ENCODE measurements at regions not wholly inside any gene's neighbourhood (a gene's known extent, or its start where the extent isn't known, plus 50 kb on each side); places are given as distances from the start of the nearest gene placed in this dataset.
A peak's percentile ranks its signal among the peaks of the same experiment; 100 is the strongest.
"Not testable (repeated sequence)": the region's sequence is repeated elsewhere in the genome, so short reads cannot be mapped to it uniquely, and the experiment has no call there.

DNA sequence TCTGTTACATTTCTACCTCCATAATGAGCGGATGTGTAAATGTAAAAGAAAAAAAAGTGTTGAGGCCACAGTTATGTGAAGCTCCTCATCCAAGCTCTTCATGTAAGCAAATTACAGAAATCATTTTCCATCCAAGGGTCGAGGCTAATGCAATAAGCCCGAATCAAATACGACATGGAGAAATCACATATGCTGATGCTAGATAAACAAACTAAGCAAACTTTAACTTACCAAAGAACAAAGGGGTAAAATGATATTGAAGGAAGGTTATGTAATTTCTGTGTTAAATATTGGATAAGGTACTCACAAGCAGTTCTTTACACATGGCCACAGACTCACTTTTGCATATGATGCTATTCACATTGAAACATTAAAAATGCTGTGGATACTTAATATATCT is 310.2 kb upstream of the ID2 start:
- no peak for DNase-seq

GRCh38 chr2:8374782-8375181 is 307.1 kb upstream of the ID2 start:
- DNase-seq, result no peak

DNA sequence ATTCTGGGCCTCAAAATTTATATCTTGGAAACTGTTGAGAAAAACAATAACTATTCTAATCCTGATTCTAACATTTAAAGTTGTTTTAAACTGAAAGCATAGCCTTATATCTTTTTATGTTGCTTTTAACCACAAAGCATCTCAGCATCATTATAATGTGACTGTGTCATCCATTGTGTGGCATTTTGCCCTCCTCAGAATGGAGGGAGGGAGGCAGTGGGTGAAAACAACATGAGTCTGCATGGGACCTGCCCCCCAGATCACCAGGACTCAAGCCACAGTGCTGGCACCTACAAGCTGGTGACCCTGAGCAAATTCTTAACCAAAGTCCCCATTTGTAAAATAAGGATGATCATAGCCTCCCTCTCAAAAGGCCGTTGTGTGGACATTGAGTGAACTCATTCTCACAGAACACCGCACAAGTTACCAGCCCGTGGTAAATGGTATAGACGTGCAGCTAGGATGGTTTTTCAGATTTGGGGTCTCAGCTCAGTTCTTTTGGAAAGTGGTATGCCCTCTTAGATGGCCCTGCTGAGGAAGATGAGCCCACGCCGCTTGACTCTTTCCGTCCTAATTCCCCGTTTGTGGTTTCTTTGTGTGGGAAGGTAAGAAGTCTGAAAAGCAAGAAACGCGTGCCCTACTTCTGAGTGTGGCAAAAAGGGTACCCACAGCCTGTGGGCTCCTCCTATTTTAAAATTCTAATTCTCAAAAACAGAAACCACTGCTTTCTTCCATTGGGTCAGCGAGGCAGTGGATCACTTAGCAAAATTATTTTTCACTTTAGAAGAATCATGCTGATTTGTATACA is 305.0 kb upstream of the ID2 start:
- peak; percentile 2 for DNase-seq

DNA sequence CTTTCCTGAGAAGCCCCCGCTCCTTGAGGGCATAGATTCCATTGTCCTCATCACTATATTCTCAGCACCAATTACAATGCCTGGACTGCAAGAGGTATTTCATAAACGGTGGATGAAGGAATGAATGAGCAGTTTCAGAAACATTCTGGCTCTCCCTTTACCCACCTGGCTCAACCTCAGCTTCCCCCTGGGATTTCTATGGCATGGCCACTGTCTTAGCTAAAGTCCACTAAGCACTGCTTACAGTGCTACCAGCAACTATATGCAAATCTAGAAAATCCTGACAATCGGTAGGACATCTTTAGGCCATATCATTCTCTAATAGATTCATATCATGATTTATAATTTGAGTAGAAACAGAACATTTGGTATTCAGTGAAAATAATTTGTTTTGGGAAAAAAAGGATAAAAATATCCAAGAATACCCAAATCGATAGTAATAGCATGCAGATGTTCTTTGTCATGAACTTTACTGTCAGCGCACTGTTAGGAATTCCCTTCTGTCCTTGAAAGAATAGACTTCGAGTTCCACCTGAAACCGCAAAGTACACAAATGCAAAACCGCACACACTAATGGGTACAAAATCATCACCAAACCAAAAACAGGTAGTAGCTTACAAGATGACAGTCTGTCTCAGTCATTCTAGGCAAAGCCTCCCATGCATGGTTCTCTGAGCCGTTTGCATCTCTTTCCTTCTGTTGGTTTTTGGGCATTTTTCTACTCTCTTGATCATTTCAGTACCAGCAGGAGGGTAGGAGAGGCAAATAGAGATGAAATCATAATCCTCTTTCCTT is 303.6 kb upstream of the ID2 start:
- peak; percentile 4 for DNase-seq

- DNase-seq, result no peak
Measured at GRCh38 chr2:8379128-8379527, 302.7 kb upstream of the ID2 start.

GRCh38 chr2:8379549-8379948 is 302.3 kb upstream of the ID2 start:
- DNase-seq, result no peak

- no peak for DNase-seq
Measured at GRCh38 chr2:8380026-8380425, 301.8 kb upstream of the ID2 start.

- no peak for DNase-seq
Measured at GRCh38 chr2:8380566-8380965, 301.3 kb upstream of the ID2 start.

DNA sequence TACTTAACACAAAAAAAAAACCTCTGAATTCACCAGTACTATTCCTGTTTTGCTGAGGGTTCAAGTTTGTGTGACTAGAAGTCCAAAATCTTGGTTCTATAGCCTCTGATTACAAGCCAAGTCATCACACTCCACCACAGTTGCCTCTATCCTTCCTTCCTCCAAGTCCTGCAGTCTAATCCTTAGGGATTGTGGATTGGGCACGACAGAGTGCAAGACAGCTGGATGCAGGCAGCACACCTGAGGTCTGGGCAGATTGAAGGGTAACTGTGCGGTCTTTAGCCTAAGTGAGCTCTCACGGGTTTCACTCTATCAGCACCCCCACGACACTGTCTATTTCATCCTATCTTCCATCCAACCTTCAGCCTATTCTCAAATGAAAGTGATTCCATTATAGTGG is 299.4 kb upstream of the ID2 start:
- DNase-seq, result no peak

- DNase-seq, result not testable (repeated sequence)
Measured at GRCh38 chr2:8386748-8387147, 295.1 kb upstream of the ID2 start.

DNA sequence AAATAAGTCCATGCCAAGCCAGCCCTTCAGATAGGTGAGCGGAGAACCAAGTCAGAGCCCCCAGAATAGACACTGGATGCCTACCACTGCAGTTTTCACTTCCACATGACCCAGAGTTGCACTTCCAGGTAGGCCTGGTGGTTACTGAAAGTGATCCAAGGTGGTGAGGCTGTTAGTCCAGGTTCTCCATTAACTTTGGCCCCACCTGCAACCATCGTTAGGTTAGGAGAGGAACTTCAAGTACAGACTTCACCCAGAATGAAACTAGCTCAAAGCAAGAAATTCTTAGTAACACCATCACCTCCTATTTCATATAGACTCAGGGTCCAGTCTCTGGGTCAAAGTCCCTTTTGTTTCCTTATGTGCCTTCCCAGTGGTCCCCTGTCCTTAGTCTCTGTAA is 293.1 kb upstream of the ID2 start:
- DNase-seq, result no peak

DNA sequence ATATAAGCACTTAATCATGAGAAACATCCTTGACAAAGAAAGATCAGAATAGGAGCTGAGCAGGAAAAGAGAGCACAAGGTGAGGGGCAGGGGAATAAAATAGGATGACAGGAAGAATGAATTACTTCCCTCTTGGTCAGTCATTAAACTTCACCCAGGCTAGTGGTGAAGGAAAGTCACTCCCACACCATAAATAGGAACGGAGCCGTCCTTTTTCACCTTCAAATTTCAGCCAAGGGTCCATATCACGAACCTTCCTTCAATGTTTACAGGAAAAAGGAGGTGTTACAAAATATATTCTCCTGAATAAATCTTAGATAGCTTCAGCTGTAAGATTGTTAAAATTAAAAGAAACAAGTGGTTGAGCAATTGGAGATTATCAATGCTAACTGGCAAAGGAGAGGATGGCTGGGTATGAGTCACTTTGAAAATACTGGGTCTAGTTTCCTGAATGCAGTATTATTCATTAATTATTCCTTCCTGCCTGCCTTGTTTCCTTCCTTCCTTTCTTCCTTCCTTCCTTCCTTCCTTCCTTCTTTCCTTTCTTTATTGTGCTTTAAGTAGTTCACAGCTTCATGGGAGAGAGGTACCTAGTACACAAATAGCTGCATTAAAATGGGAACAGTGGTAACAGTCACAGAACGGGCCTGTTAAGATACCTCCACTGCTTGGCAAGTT is 292.3 kb upstream of the ID2 start:
- DNase-seq, result no peak

DNA sequence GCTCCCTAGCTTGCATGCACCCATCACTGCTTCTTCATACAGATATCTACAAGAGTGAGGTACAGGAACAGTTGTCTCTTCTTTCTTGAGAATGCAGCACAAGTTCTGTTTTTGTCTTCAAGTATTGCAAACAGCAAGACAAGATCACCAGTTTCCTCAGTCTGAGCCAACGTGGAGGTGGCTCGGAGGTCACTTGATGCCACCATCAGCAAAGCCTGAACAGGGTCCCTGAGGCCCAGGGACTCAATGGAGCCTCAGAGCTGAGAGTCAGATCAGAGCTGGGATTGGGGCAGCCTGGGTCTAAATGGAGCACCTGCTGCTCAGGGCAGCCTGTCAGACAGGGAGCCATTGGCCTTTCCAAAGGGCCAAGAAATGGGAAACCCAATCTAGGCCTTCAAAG is 290.7 kb upstream of the ID2 start:
- DNase-seq, result no peak

- DNase-seq, result no peak
Measured at GRCh38 chr2:8391584-8391983, 290.3 kb upstream of the ID2 start.

- no peak for DNase-seq
Measured at GRCh38 chr2:8392098-8392866, 289.6 kb upstream of the ID2 start.

GRCh38 chr2:8393506-8393905 is 288.4 kb upstream of the ID2 start:
- DNase-seq, result no peak

- no peak for DNase-seq
Measured at GRCh38 chr2:8394131-8394530, 287.7 kb upstream of the ID2 start.

DNA sequence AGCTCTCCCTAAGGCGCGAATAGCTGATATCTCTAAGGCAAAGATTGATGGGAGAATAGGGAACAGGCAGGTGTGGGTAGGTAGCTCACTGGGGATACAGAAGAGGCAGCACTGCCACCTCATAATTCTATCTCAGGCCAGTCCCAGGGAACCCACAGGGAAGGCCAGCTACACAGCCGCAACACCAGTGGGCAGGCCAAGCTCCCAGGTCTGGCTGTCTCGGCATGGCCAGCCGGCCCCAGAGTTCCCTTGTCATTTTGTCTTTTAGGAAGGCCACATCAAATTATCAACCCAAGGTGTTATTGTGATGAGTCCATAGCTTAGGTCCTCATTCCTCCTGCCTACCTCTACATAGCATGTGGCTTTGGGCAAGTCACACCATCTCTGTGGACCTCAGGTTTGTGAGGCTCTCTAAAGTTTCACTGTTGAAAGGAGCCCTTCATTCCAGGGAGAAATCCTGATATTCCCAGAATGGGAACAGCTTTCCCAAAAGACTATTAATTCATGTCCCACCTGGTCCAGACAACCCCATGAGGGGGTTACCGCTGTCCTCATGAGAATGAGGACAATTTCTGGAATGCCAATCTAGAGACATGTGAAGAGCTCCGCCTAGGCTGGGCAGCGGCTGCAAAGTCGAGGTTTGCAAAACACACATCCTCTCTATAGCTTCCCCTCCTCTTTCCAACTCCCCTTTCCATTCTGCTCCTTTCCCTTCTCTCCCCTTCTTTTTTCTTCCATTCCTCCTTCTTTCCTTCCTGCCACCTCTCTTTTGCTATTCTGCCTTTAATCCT is 287.1 kb upstream of the ID2 start:
- DNase-seq, result no peak

- DNase-seq, result no peak
Measured at GRCh38 chr2:8395718-8396117, 286.1 kb upstream of the ID2 start.

GRCh38 chr2:8398040-8398668 is 283.7 kb upstream of the ID2 start:
- DNase-seq, result no peak

- no peak for DNase-seq
Measured at GRCh38 chr2:8399731-8400130, 282.1 kb upstream of the ID2 start.

DNA sequence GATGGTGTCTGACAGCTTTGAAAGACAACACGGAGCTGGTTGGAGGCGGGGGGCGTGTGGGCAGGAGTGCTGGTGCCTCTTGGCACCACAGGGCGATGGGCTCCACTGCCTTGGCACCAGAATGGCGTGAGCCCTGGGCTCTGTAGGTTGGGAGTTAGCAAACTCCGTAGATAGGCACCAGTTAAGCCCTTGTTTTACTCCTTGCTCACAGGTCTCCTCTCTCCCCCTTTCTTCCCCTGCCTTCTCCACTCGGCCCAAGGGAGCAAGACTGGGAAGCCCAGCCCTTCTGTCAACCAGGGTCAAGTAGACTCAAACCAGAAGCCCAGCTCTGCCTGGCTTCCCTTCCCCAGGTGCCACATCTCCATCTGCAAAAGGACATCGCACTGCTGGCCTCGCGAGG is 281.7 kb upstream of the ID2 start:
- DNase-seq, result no peak
